HG02571 (cell line): ENCODE measurements at regions not wholly inside any gene's neighbourhood (a gene's known extent, or its start where the extent isn't known, plus 50 kb on each side); places are given as distances from the start of the nearest gene placed in this dataset.
"Not testable (repeated sequence)": the region's sequence is repeated elsewhere in the genome, so short reads cannot be mapped to it uniquely, and the experiment has no call there.

Source experiments
- ATAC-seq: cut with Tn5 transposase; IDR thresholded peaks from one replicate; pipeline ENCODE4 v1.9.1; 2021; ENCODE audit warnings: mild to moderate bottlenecking, moderate library complexity; ENCODE audit not compliant: unreplicated experiment

GRCh38 chr12:94863321-94864035 is 140.0 kb downstream of the NDUFA12 start:
- no peak for ATAC-seq

- no peak for ATAC-seq
Observed at GRCh38 chr12:94862421-94862820, 141.1 kb downstream of the NDUFA12 start.

- ATAC-seq: no peak
Observed at GRCh38 chr12:94856324-94856723, 147.2 kb downstream of the NDUFA12 start.

- no peak for ATAC-seq
Observed at GRCh38 chr12:94855853-94856252, 147.6 kb downstream of the NDUFA12 start.

GRCh38 chr12:94851396-94852028 is 152.0 kb downstream of the NDUFA12 start:
- no peak for ATAC-seq

- no peak for ATAC-seq
Observed at GRCh38 chr12:94849411-94849976, 154.0 kb downstream of the NDUFA12 start.

- ATAC-seq: no peak
Observed at GRCh38 chr12:94848966-94849365, 154.5 kb downstream of the NDUFA12 start.

- no peak for ATAC-seq
Observed at GRCh38 chr12:94845110-94845509, 158.4 kb downstream of the NDUFA12 start.

GRCh38 chr12:94844452-94844851 is 159.0 kb downstream of the NDUFA12 start:
- ATAC-seq: no peak

GRCh38 chr12:94841904-94842610 is 161.4 kb downstream of the NDUFA12 start:
- no peak for ATAC-seq

GRCh38 chr12:94841177-94841576 is 162.3 kb downstream of the NDUFA12 start:
- ATAC-seq: no peak

GRCh38 chr12:94839347-94839746 is 164.2 kb downstream of the NDUFA12 start:
- ATAC-seq: peak; percentile 76

- ATAC-seq: not testable (repeated sequence)
Observed at GRCh38 chr12:94836952-94837670, 166.4 kb downstream of the NDUFA12 start.

GRCh38 chr12:94834036-94834625 is 169.4 kb downstream of the NDUFA12 start:
- ATAC-seq: no peak

GRCh38 chr12:94832780-94833681 is 170.5 kb downstream of the NDUFA12 start:
- no peak for ATAC-seq

- no peak for ATAC-seq
Observed at GRCh38 chr12:94832105-94832504, 171.4 kb downstream of the NDUFA12 start.

- peak; percentile 87 for ATAC-seq
Observed at GRCh38 chr12:94831081-94831751, 172.3 kb downstream of the NDUFA12 start.

- ATAC-seq: no peak
Observed at GRCh38 chr12:94829552-94829951, 173.9 kb downstream of the NDUFA12 start.

GRCh38 chr12:94819011-94819410 is 168.7 kb upstream of the TMCC3 start:
- no peak for ATAC-seq
